Activated T-cell treated with anti-CD3 and anti-CD28 coated beads, Interleukin-2, amount 50 U/mL, for 72 hours (primary cell): ENCODE measurements at regions not wholly inside any gene's neighbourhood (a gene's known extent, or its start where the extent isn't known, plus 50 kb on each side); places are given as distances from the start of the nearest gene placed in this dataset.

Source experiments
- ATAC-seq, 2 donors: fragments of 150-1000 bp; cut with Tn5 transposase; replicated peaks in 1 of 2; 2 replicates each; pipeline ENCODE4 v1.10.0; 2021; ENCODE audit warnings: moderate library complexity in 2 of 2, mild to moderate bottlenecking in 1 of 2
- DNase-seq, 2 donors: peaks; one replicate each; pipeline ENCODE4 v3.0.0; 2021 to 2022; ENCODE audit warnings: mixed read lengths in 1 of 2
- H3K27ac Mint-ChIP-seq: one replicate; pipeline ENCODE4 v1.8.0; 2022; ENCODE audit warnings: mild to moderate bottlenecking, moderate library complexity, mixed read lengths
- H3K27me3 Mint-ChIP-seq: one replicate; pipeline ENCODE4 v1.8.0; 2022; ENCODE audit warnings: low read depth, mixed read lengths
- H3K36me3 Mint-ChIP-seq, 2 donors: one replicate each; pipeline ENCODE4 v1.8.0; 2022; ENCODE audit warnings: mixed read lengths in 2 of 2, mild to moderate bottlenecking in 1 of 2; ENCODE audit not compliant: insufficient read depth in 2 of 2
- H3K4me1 Mint-ChIP-seq: one replicate; pipeline ENCODE4 v1.8.0; 2022; ENCODE audit warnings: low read depth, mixed read lengths
- H3K4me3 Mint-ChIP-seq, 2 donors: one replicate each; pipeline ENCODE4 v1.8.0; 2022; ENCODE audit warnings: mild to moderate bottlenecking in 2 of 2, mixed read lengths in 2 of 2, moderate library complexity in 2 of 2
- H3K9me3 Mint-ChIP-seq, 2 donors: one replicate each; pipeline ENCODE4 v1.8.0; 2022; ENCODE audit warnings: mixed read lengths in 2 of 2

GRCh38 chr6:53216301-53216700 lies 67.7 kb upstream of the GCM1 start:
- ATAC-seq (no peak), DNase-seq (no peak)
- Mint-ChIP-seq H3K27ac (no peak overlapping the region), H3K9me3 (peaks cover 2 to 3% of the 10 kb centered on the region in 2 donors), H3K27me3 (no peaks in the 10 kb centered on the region), H3K4me1 (peaks cover 21% of the 10 kb centered on the region), H3K36me3 (peaks cover 0 to 4% of the 10 kb centered on the region in 2 donors), H3K4me3 (no peak overlapping the region)

DNA sequence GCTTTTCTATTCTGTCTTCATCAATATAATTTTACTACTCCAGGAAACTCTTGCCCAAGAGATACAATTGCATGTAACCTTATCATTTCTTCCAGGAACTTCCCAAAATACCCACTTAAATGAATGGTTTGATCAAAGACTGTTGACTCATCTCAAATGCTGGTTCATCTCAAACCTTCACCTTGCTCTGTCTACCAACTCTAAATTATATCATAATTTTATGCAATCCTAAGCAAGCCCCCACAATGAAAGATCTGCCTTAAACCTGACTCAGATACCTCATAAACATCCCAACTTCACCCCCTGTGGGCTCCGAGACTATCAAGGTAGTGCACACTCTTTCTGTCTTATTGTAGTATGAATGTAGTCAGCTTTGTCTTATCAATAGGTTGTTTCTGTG lies 65.5 kb upstream of the GCM1 start:
- Mint-ChIP-seq H3K4me3 (no peak overlapping the region), H3K27me3 (no peaks in the 10 kb centered on the region), H3K27ac (no peak overlapping the region), H3K4me1 (peaks cover 21% of the 10 kb centered on the region), H3K36me3 (peaks cover 0 to 2% of the 10 kb centered on the region in 2 donors), H3K9me3 (peaks cover 2 to 3% of the 10 kb centered on the region in 2 donors)
- ATAC-seq, result peak; percentile 40 to 47
- DNase-seq, result no peak

DNA sequence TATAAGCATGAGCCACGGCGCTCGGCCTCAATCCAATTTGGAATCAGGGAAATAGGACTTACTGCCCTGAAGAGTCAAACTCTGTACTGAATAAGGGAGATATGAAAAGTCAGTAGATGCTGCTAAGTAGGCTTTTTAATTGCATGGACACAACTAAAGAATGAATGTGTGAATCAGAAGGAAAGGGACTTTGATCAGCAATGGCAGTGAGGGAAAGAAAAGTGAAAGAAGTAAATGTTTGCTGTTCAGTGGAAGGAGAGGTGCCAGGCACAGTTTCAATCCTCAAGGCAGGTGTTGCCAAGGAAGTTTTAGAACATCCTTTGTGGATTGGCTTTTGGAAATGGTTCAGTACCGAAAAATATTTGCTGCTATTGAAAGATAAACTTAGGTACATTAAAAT lies 62.2 kb upstream of the GCM1 start:
- no peak overlapping the region for H3K27ac Mint-ChIP-seq
- no peak for DNase-seq
- no peak for ATAC-seq
- H3K4me1 Mint-ChIP-seq, result peaks cover 12% of the 10 kb centered on the region
- no peak overlapping the region for H3K4me3 Mint-ChIP-seq
- H3K27me3 Mint-ChIP-seq, result no peaks in the 10 kb centered on the region
- no peaks in the 10 kb centered on the region for H3K36me3 Mint-ChIP-seq
- peaks cover 2% of the 10 kb centered on the region in 2 donors for H3K9me3 Mint-ChIP-seq

DNA sequence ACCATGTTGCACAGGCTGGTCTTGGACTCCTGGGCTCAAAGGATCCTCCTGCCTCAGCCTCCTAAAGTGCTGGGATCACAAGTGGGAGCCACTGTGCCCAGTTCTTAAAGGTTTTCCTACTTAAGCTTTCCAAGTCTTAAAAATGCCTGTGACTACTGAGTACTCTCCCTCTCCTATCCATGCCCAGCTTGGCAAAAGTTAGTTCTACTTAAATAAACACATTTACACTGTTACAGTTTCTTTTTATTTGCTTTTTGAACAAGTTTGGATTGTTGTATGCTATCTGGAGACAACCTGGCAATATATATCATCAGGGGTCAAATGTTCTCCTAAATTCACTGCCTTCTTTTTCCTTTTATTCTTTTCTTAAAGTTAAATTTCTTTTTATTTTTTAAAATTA lies 61.0 kb upstream of the GCM1 start:
- no peak overlapping the region for H3K27ac Mint-ChIP-seq
- no peaks in the 10 kb centered on the region for H3K36me3 Mint-ChIP-seq
- H3K4me1 Mint-ChIP-seq, result peaks cover 8% of the 10 kb centered on the region
- DNase-seq (no peak), ATAC-seq (no peak)
- H3K4me3 Mint-ChIP-seq, result no peak overlapping the region
- H3K9me3 Mint-ChIP-seq, result peaks cover 2% of the 10 kb centered on the region in 2 donors
- no peaks in the 10 kb centered on the region for H3K27me3 Mint-ChIP-seq

DNA sequence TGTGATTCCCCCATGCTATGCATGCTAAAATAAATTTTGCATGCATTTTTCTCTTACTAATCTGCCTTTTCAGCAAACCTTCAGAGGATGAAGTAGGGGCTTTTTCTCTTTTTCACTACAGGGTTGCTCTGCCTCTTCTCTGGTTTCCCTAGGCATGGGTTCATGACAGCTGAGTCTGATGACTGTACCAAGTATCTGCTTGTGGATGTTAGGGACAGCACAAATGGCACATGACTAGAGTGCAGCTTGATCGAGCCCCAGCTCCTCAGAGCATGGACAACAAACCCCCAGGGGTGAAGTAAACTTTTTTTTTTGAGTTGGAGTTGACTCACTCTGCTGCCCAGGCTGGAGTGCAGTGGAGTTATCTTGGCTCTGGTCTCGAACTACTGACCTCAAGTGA lies 57.1 kb upstream of the GCM1 start:
- no peaks in the 10 kb centered on the region for H3K36me3 Mint-ChIP-seq
- H3K27me3 Mint-ChIP-seq, result no peaks in the 10 kb centered on the region
- no peak overlapping the region for H3K27ac Mint-ChIP-seq
- H3K9me3 Mint-ChIP-seq, result no peaks in the 10 kb centered on the region
- DNase-seq (no peak), ATAC-seq (no peak)
- peaks cover 8% of the 10 kb centered on the region for H3K4me1 Mint-ChIP-seq
- H3K4me3 Mint-ChIP-seq, result no peak overlapping the region

DNA sequence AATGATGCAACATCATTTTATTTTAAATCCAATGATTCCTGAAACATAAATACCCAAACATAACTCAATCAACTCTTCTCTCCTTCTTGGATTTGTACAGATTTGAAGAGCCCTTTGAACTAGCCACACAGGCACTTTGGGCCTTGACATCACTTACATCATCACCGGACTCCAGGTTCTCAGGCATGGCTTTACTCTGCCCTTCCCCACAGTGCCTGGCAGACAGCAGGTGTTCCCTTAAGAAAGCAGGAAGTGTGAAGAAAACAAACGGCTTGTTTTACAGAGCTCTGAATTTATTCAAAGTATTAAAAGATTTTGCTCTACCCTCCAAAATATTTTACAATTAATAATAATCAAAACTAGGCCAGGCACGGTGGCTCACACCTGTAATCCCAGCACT lies 54.8 kb upstream of the GCM1 start:
- no peaks in the 10 kb centered on the region for H3K9me3 Mint-ChIP-seq
- no peak overlapping the region for H3K27ac Mint-ChIP-seq
- H3K27me3 Mint-ChIP-seq, result no peaks in the 10 kb centered on the region
- H3K4me3 Mint-ChIP-seq, result no peak overlapping the region
- DNase-seq, result no peak
- ATAC-seq, result no peak
- H3K36me3 Mint-ChIP-seq, result no peaks in the 10 kb centered on the region
- H3K4me1 Mint-ChIP-seq, result peaks cover 8% of the 10 kb centered on the region

DNA sequence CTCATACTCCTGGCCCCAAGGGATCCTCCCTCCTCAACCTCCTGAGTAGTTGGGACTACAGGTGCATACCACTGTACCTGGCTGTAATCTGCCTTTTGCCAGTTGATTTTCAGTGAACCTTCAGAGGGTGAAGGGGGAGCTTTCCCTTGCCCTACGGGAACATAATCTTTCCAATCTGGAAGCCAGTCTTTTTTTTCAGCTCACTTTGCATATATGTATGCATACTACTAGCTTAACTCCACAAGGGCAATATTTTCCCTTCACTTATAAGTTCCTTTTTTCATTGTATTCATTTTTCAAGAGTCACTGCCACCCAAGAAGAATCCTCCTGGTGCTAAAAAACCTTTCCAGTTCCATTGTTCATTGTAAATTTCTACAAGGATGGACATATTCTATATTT lies 53.4 kb upstream of the GCM1 start:
- H3K4me3 Mint-ChIP-seq, result no peak overlapping the region
- H3K27me3 Mint-ChIP-seq, result no peaks in the 10 kb centered on the region
- peaks cover 8% of the 10 kb centered on the region for H3K4me1 Mint-ChIP-seq
- no peaks in the 10 kb centered on the region for H3K36me3 Mint-ChIP-seq
- DNase-seq (no peak), ATAC-seq (no peak)
- no peaks in the 10 kb centered on the region for H3K9me3 Mint-ChIP-seq
- no peak overlapping the region for H3K27ac Mint-ChIP-seq

DNA sequence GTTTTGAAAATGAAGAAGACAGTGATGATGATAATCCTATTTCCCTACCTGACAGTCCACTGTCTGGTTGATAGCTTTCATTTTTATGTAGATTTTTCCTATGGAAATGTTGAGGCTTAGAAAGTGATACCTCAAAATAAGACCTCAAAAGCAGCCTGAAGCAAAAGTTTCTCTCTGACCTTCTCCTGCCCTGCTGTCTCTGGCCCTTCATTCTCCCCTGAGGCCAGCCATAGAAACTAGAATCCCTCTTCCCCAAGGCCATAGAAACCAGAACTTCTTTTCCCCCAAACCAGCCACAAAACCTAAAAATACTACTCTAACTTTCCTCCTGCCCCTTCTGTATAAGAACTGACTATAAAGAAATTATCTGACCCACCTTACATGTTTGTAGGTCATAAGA lies 52.6 kb upstream of the GCM1 start:
- DNase-seq, result no peak
- H3K4me1 Mint-ChIP-seq, result peaks cover 8% of the 10 kb centered on the region
- no peak overlapping the region for H3K4me3 Mint-ChIP-seq
- no peaks in the 10 kb centered on the region for H3K36me3 Mint-ChIP-seq
- no peak overlapping the region for H3K27ac Mint-ChIP-seq
- H3K9me3 Mint-ChIP-seq, result no peaks in the 10 kb centered on the region
- no peaks in the 10 kb centered on the region for H3K27me3 Mint-ChIP-seq
- no peak for ATAC-seq

- ATAC-seq, result no peak
These were observed 51.1 kb upstream of the GCM1 start for GRCh38 chr6:53199765-53200164.

GRCh38 chr6:53199156-53199555 lies 50.5 kb upstream of the GCM1 start:
- Mint-ChIP-seq H3K4me1 (peaks cover 8% of the 10 kb centered on the region), H3K36me3 (no peaks in the 10 kb centered on the region), H3K27ac (no peak overlapping the region), H3K4me3 (no peak overlapping the region), H3K9me3 (no peaks in the 10 kb centered on the region), H3K27me3 (no peaks in the 10 kb centered on the region)
- no peak for ATAC-seq
- no peak for DNase-seq

More at GRCh38 chr6:53199765-53200164, 51.1 kb upstream of the GCM1 start:
- DNase-seq, result no peak
- H3K36me3 Mint-ChIP-seq, result no peaks in the 10 kb centered on the region
- H3K27me3 Mint-ChIP-seq, result no peaks in the 10 kb centered on the region
- no peak overlapping the region for H3K4me3 Mint-ChIP-seq
- peaks cover 8% of the 10 kb centered on the region for H3K4me1 Mint-ChIP-seq
- H3K27ac Mint-ChIP-seq, result no peak overlapping the region
- no peaks in the 10 kb centered on the region for H3K9me3 Mint-ChIP-seq
